ENCODE measurements at regions not wholly inside any gene's neighbourhood (a gene's known extent, or its start where the extent isn't known, plus 50 kb on each side); places are given as distances from the start of the nearest gene placed in this dataset.

DNA sequence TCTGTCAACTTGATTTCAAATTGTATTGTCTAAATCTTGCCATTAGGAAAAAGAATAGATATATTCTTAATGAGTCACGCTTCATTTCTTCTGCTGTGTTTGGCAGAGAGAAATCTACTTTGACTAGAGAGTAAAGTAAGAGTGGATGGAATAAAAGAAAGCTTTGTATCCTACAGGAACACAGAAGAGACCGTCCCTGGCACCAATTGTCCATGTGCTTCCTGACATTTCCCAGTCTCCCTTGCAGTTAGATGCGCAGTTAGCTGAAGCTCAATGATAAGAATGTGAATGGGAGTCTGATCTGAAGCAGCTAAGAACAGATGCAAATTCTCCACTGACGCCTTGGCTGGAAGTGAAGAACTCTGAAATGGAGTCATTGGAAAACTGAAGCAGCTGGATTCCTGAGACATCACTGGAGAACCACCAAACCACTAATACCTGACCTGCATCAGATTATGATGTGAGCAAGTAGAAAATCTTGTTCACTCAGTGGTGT lies 528.2 kb upstream of the MARCKS start:
- Histone ChIP-seq H3K9ac (ENCODE audit: low read depth, low read length) (no peak overlapping the region), H3K27ac (ENCODE audit: low read length) (no peak overlapping the region), H3K27me3 (ENCODE audit: insufficient read depth, low read length) (no peaks in the 10 kb centered on the region), H3K4me1 (ENCODE audit: insufficient read depth, low read length) (no peaks in the 10 kb centered on the region), H3K36me3 (ENCODE audit: insufficient read depth, low read depth, low read length) (no peaks in the 10 kb centered on the region), H3K4me3 (ENCODE audit: low read length) (no peak overlapping the region), H3K9me3 (ENCODE audit: insufficient read depth, low read depth, low read length) (no peaks in the 10 kb centered on the region)

DNA sequence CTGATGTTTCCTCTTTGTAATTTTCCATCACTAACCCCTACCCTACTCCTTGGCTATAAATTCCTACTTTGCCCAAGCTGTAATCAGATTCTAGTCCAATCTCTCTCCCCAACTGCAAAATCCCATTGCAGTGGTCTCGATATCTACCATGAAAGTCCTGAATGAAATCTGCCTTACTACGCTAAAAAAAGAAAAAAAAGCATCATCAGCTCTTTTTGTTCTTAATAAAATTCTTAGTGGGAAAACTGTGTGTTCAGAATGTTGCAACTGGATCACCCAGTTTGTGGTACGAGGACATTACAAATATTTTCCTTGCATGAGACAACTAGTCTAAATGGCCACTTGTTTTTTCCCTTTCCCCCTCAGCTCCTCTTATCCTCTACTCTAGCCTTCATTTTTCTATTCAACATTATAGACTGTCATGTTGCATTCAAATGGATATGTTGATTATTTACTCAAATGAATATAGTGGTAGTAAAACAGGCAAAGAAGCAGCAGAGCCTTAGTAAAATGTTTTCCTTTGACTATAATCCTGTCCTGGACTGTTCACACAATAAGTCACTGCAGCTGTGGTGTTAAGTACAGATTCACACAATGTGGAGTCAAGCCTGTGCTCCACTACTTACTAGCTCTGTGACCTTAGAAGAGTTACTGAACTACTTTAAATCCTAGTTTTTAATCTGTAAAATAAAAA lies 527.1 kb upstream of the MARCKS start:
- no peak overlapping the region for H3K9ac ChIP-seq (ENCODE audit: low read depth, low read length)
- H3K4me1 ChIP-seq (ENCODE audit: insufficient read depth, low read length), result no peaks in the 10 kb centered on the region
- no peaks in the 10 kb centered on the region for H3K9me3 ChIP-seq (ENCODE audit: insufficient read depth, low read depth, low read length)
- no peaks in the 10 kb centered on the region for H3K36me3 ChIP-seq (ENCODE audit: insufficient read depth, low read depth, low read length)
- no peak overlapping the region for H3K4me3 ChIP-seq (ENCODE audit: low read length)
- no peaks in the 10 kb centered on the region for H3K27me3 ChIP-seq (ENCODE audit: insufficient read depth, low read length)
- H3K27ac ChIP-seq (ENCODE audit: low read length), result no peak overlapping the region

DNA sequence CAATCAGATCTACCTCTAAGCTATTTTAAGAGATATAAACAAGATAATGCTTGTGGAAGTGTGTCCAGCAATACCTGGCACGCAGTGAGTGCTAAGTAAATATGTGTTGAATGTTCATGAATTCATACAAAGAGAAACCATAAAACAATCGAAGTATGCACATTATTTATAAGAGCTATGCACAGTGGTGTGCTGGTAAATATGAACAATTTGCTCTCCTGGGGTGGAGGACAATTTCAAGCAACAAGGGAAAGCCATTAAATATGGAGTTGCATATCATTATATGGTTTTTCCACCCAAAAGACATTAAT lies 526.6 kb upstream of the MARCKS start:
- H3K9ac ChIP-seq (ENCODE audit: low read depth, low read length), result no peak overlapping the region
- H3K4me3 ChIP-seq (ENCODE audit: low read length), result no peak overlapping the region
- H3K27ac ChIP-seq (ENCODE audit: low read length), result no peak overlapping the region
- no peaks in the 10 kb centered on the region for H3K9me3 ChIP-seq (ENCODE audit: insufficient read depth, low read depth, low read length)
- no peaks in the 10 kb centered on the region for H3K27me3 ChIP-seq (ENCODE audit: insufficient read depth, low read length)
- H3K36me3 ChIP-seq (ENCODE audit: insufficient read depth, low read depth, low read length), result no peaks in the 10 kb centered on the region
- no peaks in the 10 kb centered on the region for H3K4me1 ChIP-seq (ENCODE audit: insufficient read depth, low read length)

DNA sequence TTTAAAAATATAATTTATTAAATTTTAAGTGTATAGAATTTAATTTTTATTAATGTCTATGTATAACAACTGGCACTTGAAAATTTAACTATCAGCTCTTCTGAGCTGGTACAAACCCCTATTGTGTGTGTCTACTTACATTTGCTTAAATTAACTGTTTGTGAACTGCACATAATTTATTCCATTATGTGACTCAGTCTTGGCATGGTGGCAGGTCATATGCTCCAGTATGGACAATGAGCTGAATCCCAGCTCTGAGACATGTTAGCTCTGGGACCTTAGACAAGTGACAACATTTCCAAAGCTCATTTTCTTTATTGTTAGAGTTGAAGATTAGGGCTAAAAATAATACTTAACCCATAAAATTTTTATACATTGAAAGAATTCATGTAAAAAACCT lies 526.1 kb upstream of the MARCKS start:
- H3K27ac ChIP-seq (ENCODE audit: low read length), result no peak overlapping the region
- no peaks in the 10 kb centered on the region for H3K4me1 ChIP-seq (ENCODE audit: insufficient read depth, low read length)
- no peak overlapping the region for H3K4me3 ChIP-seq (ENCODE audit: low read length)
- no peaks in the 10 kb centered on the region for H3K36me3 ChIP-seq (ENCODE audit: insufficient read depth, low read depth, low read length)
- no peak overlapping the region for H3K9ac ChIP-seq (ENCODE audit: low read depth, low read length)
- no peaks in the 10 kb centered on the region for H3K9me3 ChIP-seq (ENCODE audit: insufficient read depth, low read depth, low read length)
- no peaks in the 10 kb centered on the region for H3K27me3 ChIP-seq (ENCODE audit: insufficient read depth, low read length)

DNA sequence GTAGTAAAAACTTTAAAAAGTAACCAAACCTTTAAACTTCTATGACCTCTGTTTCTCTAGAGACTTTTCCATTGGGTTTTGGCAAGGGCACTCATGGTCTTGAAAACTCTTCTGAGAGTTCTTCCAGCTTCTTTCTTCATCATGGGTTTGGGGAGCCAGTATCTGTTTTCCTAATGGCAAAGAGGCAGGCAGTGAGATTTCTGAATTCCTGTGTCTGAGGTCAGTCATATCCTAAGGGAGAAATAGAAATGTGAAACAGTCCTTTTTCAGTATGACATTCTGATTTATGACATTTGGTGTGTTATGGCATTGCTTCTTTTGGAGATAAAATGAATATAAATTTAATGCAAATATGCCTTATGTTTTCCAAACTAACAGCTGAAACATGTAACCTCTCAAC lies 518.5 kb upstream of the MARCKS start:
- Histone ChIP-seq H3K9ac (ENCODE audit: low read depth, low read length) (no peak overlapping the region), H3K4me1 (ENCODE audit: insufficient read depth, low read length) (peaks cover 4% of the 10 kb centered on the region; the same call in 1 of the 2 replicates), H3K27ac (ENCODE audit: low read length) (no peak overlapping the region), H3K27me3 (ENCODE audit: insufficient read depth, low read length) (no peaks in the 10 kb centered on the region), H3K4me3 (ENCODE audit: low read length) (no peak overlapping the region), H3K36me3 (ENCODE audit: insufficient read depth, low read depth, low read length) (no peaks in the 10 kb centered on the region), H3K9me3 (ENCODE audit: insufficient read depth, low read depth, low read length) (no peaks in the 10 kb centered on the region)

DNA sequence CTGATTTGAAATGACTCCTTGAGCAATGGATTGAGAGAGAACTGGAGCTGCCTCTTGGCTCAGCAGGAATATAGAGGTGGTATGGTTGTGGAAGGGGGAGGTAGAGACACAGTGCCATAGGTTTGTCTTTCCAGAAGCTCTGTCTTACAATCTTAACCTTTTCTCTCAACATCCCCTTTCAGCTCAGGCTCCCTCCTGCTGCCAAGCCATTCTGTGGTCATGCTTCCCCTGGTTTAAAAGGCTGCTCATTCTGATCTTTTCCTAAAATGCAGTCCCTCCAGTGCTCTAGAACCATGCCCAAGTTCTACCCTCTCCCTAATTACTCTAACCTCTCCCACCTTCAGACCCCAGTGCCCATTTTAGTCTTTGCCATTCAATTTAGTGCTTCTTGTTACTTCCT lies 517.9 kb upstream of the MARCKS start:
- Histone ChIP-seq H3K27me3 (ENCODE audit: insufficient read depth, low read length) (no peaks in the 10 kb centered on the region), H3K27ac (ENCODE audit: low read length) (no peak overlapping the region), H3K9ac (ENCODE audit: low read depth, low read length) (no peak overlapping the region), H3K9me3 (ENCODE audit: insufficient read depth, low read depth, low read length) (no peaks in the 10 kb centered on the region), H3K4me3 (ENCODE audit: low read length) (no peak overlapping the region), H3K4me1 (ENCODE audit: insufficient read depth, low read length) (peaks cover 4% of the 10 kb centered on the region; the same call in 1 of the 2 replicates), H3K36me3 (ENCODE audit: insufficient read depth, low read depth, low read length) (no peaks in the 10 kb centered on the region)

DNA sequence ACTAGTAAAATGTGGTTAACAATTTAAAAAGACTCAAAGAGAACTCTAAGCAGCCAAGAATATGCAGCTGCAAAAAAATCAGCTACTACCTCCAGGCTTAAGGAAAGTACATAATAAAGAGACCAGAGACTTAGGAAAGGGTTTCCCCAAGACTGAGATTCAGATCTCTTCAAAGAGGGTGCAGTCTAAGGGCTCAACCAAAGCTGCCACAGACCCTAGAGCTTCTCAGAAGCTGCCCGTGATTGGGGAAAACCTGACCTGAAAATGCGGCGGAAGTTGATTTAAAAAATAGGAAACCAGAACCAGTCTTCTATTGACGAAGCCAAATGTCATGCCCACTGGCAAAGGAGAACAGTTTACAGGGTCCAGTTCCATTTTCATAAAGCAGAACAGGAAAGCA lies 516.8 kb upstream of the MARCKS start:
- H3K27ac ChIP-seq (ENCODE audit: low read length), result no peak overlapping the region
- H3K4me1 ChIP-seq (ENCODE audit: insufficient read depth, low read length), result peaks cover 4% of the 10 kb centered on the region; the same call in 1 of the 2 replicates
- no peaks in the 10 kb centered on the region for H3K27me3 ChIP-seq (ENCODE audit: insufficient read depth, low read length)
- no peak overlapping the region for H3K4me3 ChIP-seq (ENCODE audit: low read length)
- H3K9me3 ChIP-seq (ENCODE audit: insufficient read depth, low read depth, low read length), result no peaks in the 10 kb centered on the region
- H3K36me3 ChIP-seq (ENCODE audit: insufficient read depth, low read depth, low read length), result no peaks in the 10 kb centered on the region
- no peak overlapping the region for H3K9ac ChIP-seq (ENCODE audit: low read depth, low read length)

DNA sequence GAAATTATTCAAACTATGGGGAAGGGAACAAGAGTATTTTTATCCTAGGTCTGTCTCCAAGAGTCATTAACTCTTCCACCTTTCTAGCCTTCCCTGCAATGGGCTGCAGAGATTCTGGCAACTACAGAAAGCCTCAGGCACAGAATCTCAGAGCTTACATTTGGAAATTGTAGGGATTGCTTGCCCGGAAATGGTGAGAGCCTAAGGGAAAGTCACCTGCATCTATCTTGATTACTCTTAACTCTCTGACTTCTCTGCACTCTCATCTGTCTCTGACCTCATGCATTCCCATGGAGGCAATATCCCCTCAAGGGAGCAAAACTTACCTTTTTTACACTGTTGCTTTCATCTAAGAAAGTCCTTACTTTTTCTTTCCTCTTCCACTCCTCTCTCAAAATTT lies 513.2 kb upstream of the MARCKS start:
- Histone ChIP-seq H3K4me1 (ENCODE audit: insufficient read depth, low read length) (peaks cover 4% of the 10 kb centered on the region; the same call in 1 of the 2 replicates), H3K9ac (ENCODE audit: low read depth, low read length) (no peak overlapping the region), H3K4me3 (ENCODE audit: low read length) (no peak overlapping the region), H3K9me3 (ENCODE audit: insufficient read depth, low read depth, low read length) (no peaks in the 10 kb centered on the region), H3K27me3 (ENCODE audit: insufficient read depth, low read length) (no peaks in the 10 kb centered on the region), H3K27ac (ENCODE audit: low read length) (no peak overlapping the region), H3K36me3 (ENCODE audit: insufficient read depth, low read depth, low read length) (no peaks in the 10 kb centered on the region)

DNA sequence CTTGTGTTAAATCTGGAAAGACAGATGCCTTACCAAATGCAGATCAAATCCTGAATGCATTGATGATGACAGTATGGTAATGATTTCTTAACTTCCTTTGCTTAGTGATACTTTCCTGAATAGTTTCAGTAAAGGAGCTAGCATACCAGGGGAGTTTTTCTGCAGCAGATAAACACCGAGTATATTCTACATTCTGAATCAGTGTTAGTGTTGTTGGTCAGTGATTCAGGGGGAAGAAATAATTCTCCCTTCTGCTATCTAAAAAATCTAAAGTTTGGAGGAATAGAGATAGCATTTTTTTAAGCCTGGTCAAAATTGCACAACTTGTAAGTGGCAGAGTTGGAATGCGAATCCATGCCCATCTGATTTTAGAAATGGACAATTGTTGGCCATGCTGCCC lies 512.2 kb upstream of the MARCKS start:
- Histone ChIP-seq H3K36me3 (ENCODE audit: insufficient read depth, low read depth, low read length) (no peaks in the 10 kb centered on the region), H3K27ac (ENCODE audit: low read length) (no peak overlapping the region), H3K9me3 (ENCODE audit: insufficient read depth, low read depth, low read length) (no peaks in the 10 kb centered on the region), H3K27me3 (ENCODE audit: insufficient read depth, low read length) (no peaks in the 10 kb centered on the region), H3K4me1 (ENCODE audit: insufficient read depth, low read length) (no peaks in the 10 kb centered on the region), H3K9ac (ENCODE audit: low read depth, low read length) (no peak overlapping the region), H3K4me3 (ENCODE audit: low read length) (no peak overlapping the region)

DNA sequence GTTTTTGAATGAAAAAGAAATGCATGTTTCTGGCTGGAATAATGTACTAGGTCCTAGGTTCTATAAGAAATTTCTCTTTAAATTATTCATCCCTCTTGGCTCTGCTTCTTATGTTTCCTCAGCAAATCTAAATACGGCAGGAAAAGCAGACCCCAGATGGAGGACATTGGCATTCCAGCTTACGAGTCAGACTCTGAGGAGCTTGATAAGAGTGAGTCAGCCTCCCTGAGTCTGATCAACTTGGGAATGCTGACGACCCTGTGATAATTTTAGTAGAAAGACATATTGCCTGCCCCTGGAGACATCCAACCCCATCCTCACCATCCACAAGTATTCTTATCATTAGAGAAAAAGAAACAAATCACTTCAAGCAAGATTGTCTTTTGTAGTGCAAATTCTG lies 509.7 kb upstream of the MARCKS start:
- H3K27me3 ChIP-seq (ENCODE audit: insufficient read depth, low read length), result no peaks in the 10 kb centered on the region
- H3K36me3 ChIP-seq (ENCODE audit: insufficient read depth, low read depth, low read length), result no peaks in the 10 kb centered on the region
- no peaks in the 10 kb centered on the region for H3K9me3 ChIP-seq (ENCODE audit: insufficient read depth, low read depth, low read length)
- H3K4me3 ChIP-seq (ENCODE audit: low read length), result no peak overlapping the region
- no peak overlapping the region for H3K9ac ChIP-seq (ENCODE audit: low read depth, low read length)
- no peaks in the 10 kb centered on the region for H3K4me1 ChIP-seq (ENCODE audit: insufficient read depth, low read length)
- no peak overlapping the region for H3K27ac ChIP-seq (ENCODE audit: low read length)

DNA sequence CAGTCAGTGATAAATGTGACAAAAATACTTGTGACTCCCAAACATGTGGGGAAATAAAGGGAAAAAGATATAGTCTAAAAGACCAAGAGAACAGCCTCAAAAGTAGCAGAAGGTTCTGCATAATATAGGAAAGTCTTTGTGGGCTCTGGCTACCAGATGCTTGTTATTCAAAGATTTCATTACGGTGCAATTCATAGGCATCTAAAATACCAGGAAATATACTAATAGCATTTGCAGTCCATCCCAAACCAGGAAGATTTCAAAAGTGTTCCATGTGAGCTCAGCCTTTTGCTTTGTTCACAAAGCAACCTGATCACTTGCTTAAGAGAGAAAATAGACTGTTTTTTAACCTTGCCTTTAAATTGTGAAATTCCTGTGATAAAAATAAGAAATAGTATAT lies 506.7 kb upstream of the MARCKS start:
- no peaks in the 10 kb centered on the region for H3K27me3 ChIP-seq (ENCODE audit: insufficient read depth, low read length)
- H3K9me3 ChIP-seq (ENCODE audit: insufficient read depth, low read depth, low read length), result no peaks in the 10 kb centered on the region
- no peaks in the 10 kb centered on the region for H3K36me3 ChIP-seq (ENCODE audit: insufficient read depth, low read depth, low read length)
- H3K4me1 ChIP-seq (ENCODE audit: insufficient read depth, low read length), result no peaks in the 10 kb centered on the region
- H3K9ac ChIP-seq (ENCODE audit: low read depth, low read length), result no peak overlapping the region
- no peak overlapping the region for H3K4me3 ChIP-seq (ENCODE audit: low read length)
- no peak overlapping the region for H3K27ac ChIP-seq (ENCODE audit: low read length)

DNA sequence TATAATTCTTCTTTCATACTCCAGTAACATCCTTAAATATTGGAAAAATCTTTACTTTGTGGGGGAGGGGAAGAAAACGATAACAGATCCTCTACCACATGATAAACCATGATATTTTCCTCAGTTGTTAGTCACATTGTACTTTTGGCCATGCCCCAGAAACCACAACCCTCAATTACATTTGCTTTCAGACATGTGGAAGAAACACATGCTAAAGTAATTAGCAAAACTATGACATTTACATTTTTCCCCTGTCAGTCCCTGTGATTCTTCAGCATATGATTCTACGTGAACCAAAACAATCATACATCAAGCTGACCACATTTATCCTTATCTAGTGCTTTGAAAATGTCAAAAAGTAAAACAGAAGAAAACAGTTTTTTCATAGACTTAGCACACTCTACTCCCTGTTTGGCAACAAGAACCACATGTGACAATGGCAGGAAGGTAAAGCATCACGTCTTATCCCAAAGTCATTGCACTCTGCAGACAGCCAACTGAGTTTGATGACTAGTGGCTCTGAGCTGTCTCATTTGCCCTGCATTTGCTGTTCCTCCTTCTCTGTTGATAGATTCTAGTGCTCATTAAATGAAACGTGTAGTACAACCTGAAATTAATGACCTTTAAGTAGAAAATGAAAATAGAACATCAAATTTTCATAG lies 505.8 kb upstream of the MARCKS start:
- Histone ChIP-seq H3K9ac (ENCODE audit: low read depth, low read length) (no peak overlapping the region), H3K27ac (ENCODE audit: low read length) (no peak overlapping the region), H3K4me1 (ENCODE audit: insufficient read depth, low read length) (no peaks in the 10 kb centered on the region), H3K36me3 (ENCODE audit: insufficient read depth, low read depth, low read length) (no peaks in the 10 kb centered on the region), H3K27me3 (ENCODE audit: insufficient read depth, low read length) (no peaks in the 10 kb centered on the region), H3K4me3 (ENCODE audit: low read length) (no peak overlapping the region), H3K9me3 (ENCODE audit: insufficient read depth, low read depth, low read length) (no peaks in the 10 kb centered on the region)

All from iPS-20b (cell line).